ENCODE measurements at regions not wholly inside any gene's neighbourhood (a gene's known extent, or its start where the extent isn't known, plus 50 kb on each side); places are given as distances from the start of the nearest gene placed in this dataset.

DNA sequence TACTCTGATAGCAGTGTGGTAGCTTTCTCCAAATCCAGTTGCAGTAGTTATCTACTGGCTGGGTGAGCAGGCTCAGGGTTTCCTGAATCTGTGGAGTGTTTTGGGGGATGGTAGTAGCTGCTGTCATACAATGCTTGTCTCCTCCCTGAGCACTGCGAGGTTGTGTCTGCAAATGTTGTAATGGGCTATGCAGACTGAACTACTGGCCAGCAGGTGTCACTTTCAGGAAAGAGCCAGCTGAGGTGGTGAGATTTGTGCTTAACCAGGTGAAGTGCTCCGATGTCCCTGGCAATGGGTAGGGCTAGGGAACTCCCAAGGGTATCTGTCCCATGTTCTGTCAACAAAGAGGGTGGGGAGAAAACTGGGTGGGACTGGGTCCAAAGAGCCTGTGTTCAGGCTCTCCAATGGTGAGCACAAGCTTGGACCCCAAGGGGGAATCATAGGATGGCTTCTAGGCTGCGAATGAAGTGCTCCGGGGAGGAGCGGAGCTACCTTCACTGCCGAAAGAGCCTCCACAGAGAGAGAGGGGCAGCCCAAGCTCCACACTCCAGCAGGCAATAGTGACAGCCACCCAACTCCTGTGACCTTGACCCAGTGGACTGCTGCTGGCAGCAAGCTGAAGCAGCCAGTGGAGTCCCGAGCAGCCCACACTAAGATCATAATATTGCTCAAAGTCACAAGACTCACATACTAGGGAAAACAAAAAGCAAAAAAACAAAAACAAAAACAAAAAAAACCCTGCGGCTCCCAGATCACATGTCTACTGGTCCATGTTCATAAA lies 1324.0 kb upstream of the USP15 start:
- no peak for DNase-seq

DNA sequence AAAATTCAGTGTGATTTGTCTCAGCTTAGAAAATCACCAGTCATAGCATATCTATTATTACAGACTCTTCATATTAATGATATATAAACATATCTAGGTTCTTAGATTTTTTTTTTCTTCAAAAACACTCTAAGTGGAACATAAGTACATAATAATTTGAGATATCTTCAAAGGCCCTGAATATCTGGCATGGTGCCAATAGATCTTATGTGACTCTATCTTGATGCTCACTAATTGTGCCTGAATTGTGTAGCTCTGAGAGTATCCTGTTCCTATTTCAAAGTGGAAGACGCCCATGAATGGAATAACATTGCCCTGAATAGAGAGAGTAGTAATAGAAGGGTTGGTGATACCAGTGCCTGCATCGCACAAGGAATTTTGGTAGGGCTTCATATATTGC lies 1312.7 kb upstream of the USP15 start:
- no peak for DNase-seq

DNA sequence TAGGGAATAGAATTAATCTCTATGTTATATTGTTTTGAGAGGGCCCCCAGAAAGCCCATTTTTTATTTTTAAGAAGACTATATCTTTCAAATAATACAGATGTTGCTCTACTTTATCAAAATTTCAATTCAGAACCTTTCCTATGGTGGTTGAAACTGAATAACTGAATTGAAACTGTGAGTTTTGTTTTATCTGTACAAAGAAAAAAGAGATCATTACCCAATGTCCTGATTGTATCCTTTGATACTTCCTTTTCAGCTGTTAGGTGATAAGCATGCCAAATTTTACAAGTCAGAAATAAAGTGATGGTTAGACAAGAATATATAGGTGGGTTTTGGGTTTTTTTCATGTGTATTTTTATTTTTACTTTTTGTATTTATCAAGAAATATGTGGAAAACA lies 1293.1 kb upstream of the USP15 start:
- no peak for DNase-seq

DNA sequence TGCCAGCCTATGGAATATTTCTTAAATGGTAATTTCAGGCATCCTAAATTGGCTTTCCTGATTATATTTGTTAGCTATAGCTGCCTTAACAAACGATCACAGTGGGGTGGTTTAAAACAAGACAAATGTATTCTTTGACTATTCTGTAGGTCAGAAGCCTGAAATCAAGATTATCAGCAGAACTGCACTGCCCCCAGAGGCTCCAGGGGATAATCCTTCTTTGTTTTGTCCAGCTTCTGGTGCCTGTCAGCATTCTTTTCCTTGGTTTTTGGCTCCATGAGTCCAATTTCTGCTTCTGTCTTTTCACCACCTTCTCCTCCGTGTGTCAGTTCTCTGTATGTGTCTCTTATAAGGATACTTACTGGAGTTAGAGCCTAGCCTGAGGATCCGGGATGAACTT lies 1282.2 kb upstream of the USP15 start:
- no peak for DNase-seq

DNA sequence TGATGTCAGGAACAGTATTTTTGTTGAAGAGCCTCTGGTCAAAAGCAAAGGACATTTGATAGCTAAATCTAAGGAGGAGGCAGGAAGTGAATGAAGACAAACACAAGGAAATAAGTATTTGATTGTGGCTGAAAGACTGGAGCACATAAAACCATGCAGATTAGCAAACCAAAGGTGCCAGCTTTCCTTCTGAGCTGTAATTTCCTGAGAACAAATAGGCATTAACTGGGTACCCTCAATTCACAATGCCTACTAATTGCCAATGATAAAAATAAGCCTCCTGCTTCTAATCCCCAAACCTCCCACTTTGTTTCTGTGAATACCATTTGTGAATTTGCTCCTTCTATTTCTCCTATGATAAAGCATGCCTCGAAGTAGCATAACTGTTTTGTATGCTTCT lies 1279.6 kb upstream of the USP15 start:
- DNase-seq: no peak

DNA sequence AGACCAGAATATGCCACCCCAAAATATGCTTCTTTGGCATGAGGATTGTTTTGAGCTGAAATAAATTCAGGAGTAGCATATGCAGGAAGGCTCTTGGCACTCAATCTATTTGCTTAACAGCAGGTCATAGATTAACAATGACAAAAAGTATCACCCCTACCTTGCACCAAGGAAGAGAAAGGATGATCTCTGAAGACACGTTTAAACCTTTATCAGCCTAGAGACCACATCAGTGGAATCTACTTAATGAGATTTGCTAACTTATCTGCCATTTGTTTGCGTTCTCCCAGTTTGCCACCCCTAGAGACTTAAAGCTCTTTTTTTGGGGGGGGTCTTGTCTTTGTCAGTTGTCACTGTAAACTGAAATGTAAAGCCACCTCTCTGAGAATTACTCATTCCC lies 1278.7 kb upstream of the USP15 start:
- DNase-seq: no peak

DNA sequence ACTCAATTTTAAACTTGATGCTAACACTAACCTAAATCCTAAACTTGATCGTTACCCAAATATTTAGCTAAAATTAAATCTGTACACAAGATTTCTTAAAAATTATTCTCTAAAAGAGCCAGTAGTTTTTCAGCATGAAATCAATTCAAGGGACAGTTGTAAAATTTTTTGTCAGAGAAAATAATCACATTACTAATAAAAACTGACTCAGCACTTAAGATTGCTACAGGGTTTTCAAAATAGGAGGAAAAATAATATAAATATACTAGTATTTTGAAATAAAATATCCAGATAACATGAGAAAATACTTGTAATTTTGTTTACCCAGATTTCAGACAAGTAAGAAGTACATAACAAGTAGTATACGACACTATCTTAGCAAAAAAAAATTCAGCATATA lies 1268.1 kb upstream of the USP15 start:
- no peak for DNase-seq

DNA sequence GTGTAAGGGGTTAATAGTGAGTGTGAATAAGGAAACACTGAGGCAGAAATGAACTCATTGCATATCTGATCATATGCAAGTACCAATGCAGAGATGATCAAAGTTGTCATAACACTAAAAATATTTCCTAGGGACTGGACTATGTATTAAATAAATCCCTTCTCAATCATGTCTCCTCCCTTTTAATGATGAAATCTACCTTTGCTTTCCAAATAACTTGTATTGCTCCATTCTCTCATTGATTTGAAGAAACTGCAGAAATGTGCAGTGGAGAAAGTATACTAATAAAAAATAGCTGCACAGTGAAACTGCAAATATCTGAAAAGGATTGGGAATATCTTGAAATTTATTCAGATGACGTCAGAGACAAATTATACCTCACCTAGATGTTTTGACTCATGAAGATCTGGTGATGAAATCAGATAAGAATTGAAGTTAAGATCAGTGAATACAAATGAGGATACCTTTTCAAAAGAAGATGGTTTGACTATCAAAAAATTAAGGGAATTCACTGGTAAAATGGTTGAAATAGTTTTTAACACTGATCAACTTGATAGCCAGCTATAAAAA lies 1264.9 kb upstream of the USP15 start:
- DNase-seq: no peak

DNA sequence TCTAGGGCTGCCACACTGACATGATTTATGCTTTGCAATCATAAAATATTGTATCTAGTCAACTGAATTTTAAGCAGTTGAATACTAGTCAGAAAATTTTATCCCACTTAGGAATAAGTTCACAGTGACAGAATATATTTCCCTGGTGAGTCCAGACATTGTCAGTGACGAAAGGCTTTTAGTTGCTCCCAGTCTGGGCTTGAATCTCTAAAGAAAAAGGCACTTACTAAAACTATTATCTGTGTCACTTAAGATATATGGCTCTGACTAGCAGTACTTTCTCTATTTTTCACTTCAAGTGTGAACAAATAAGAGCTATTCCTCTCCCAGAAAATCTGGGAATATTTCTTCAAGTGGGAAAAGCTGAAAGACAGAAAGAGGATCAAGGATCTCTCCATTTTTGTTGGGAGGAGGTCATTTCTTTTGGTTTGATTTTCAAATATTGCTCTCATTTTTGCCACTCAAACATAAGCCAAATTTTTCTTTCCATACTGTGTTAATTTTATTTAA lies 1262.3 kb upstream of the USP15 start:
- DNase-seq: no peak

DNA sequence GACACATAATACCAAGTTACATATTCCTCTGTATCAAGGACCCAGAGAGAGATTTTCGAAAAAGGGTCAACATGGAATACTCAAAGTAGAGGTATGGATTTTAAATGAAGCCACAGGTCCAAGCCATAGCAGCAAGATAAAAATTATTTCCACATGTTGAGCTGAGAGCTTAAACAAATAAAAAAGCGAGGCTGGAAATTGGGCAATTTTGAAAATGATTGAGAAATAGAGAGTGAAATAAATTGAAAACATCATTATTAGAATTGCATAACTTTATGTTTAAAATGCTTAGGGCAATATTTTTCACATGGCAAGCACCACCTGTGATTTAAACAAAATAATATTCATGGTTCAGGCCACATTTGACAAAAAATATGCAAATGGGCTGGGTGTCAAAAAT lies 1251.0 kb upstream of the USP15 start:
- DNase-seq: no peak

DNA sequence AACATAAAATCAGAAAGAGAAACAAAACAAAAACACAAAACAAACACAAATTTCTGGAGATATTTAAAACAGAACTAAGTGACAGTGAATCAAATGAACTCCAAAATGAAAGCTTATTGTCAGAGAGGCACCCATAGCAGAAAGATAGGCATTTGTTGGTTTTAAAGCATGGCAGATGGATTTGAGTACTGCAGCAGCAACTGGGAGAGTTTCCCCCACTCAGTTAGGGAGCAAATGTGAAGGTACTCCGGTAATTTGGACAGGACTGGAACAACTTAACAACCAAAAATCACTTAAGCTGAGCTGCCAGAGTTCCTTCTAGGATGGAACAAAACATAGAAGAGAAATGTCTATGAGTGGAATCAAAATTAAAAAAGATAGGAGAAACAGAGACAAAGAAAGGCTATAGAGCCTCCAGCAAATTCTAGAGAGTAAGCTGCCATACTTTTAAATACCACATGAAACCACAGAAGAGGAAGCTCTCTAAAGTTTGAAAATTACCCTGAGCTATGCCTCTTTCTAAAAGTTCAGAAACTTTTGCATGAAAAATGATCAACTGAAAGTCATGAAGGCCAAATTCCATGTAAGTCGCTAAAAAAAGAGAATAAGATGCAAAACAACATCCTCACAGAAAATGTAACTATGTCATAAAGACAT lies 1248.3 kb upstream of the USP15 start:
- no peak for DNase-seq

DNA sequence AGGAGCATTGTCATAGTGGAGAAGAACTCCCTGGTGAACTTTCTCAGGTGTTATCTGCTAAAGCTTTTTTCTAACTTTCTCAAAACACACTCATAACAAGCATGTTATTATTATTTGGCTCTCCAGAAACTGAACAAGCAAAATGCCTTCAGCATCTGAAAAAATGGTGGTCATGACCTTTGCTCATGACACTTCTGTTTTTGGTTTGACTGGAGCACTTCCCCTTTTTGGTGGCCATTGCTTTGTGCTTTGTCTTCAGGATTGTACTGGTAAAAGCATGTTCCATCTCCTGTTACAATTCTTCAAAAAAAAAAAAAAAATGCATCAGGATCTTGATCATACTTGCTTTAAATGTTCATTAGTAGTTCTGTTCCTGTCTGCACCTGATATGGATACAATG lies 1241.6 kb upstream of the USP15 start:
- DNase-seq: no peak

DNA sequence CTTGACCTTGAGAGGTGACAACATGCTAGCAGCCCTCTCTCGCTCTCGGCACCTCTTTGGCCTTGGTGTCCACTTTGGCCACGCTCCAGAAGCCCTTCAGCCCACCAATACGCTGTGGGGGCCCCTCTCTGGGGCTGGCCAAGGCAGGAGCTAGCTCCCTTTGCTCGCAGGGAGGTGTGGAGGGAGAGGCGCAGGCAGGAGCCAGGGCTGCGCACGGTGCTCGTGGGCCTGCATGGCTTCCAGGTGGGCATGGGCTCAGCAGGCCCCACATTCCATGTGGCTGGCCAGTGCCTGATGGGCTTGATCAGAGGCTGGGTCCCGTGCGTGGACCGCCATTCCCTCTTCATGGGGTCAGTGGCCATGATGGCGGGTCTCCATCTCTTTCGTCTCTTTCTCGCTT lies 1237.0 kb upstream of the USP15 start:
- DNase-seq: no peak

DNA sequence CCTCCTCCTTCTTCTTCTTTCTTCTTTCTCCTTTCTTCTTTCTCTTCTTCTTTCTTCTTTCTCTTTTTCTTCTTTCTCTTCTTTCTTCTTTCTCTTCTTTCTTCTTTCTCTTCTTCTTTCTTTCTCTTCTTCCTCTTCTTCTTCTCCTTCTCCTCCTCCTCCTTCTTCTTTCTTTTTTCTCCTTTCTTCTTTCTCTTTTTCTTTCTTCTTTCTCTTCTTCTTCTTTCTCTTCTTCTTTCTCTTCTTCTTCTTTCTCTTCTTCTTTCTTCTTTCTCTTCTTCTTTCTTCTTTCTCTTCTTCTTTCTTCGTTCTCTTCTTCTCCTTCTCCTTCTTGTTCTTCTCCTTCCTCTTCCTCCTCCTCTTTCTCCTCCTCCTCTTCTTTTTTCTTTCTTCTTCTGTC lies 1230.7 kb upstream of the USP15 start:
- DNase-seq: no peak

DNA sequence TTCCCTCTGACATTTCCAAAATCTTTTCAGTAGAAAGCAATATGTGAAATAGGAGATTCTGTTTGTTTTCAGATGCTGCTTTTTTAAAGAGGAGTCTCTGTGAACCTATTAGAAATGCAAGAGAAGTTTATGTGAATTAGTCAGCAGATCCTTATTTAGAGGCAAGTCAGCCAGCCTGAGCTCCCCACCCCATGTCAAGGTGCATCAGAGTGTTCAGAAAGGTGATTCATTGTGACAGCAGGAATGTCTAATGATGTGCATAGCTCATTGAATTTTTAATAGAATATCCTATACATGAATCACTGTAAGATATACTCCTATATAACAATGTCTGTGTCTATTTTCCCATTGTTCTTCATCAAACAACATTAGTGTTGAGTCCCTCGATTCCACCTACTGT lies 1222.4 kb upstream of the USP15 start:
- no peak for DNase-seq

DNA sequence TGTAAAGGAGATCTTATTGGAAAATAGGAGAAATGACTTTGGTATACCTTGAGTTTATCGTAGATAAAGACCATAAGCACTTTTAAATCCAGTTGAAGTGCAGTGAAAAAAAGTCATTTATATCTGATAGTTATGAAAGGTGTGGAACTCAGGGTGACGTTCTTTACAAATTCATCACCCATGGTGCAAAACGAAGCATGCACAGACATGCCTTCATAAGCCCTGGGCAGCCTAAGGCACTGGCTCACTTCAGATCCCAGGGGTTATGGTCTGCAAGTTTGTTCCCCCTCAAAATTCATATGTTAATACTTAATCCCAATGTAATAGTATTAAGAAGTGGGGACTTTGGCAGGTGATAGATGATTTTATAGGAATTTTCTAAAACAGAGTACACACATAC lies 1216.4 kb upstream of the USP15 start:
- DNase-seq: no peak

DNA sequence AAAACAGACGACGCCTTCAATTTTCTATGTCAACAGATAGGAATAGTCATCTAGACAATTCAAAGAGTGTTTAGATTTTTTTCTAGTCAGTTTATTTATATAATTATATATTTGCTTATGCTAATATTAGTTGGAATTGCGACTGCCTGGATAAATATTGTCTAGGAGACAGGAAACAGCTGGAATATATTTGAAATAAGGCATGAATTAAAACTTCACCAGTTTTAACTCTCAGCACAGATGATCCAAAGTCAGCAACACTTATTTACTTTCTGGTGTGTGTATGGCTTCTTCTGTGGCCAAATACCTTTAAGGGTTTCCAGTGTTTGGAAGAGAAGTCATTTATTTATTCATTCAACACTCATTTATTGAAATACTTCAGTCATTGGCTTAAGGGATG lies 1215.4 kb upstream of the USP15 start:
- no peak for DNase-seq

DNA sequence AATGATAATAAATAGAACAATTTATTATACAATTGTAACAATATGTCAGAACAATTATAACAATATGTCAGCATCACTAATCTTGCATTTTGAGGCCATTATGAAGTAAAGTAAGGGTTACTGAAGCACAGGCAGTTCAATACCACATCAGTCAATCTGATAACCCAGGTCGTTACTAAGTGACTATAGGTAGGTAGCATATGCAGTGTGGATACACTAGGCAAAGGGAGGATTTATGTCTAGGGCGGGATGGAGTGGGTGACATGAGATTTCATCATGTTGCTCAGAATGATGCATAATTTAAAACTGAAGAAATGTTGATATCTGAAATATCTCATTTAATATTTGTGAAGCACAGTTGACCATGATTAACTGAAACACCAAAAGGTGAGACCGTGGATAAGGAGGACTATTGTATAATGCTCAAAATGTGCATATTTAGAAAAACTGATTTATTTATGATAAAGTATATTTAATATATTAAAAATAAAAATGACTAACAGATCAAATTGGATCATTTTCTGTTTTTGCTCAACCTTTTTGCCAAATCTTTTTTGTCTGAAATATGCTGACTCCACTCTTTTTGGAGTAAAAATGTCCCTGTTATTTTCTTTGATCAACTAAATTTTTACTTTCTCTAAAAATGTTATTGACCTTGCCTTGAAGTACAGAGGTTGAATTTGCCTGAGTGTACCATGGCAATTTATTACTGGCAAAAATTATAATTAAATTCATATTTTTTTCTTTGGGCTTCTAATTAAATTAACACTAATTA lies 1189.4 kb upstream of the USP15 start:
- no peak for DNase-seq

DNA sequence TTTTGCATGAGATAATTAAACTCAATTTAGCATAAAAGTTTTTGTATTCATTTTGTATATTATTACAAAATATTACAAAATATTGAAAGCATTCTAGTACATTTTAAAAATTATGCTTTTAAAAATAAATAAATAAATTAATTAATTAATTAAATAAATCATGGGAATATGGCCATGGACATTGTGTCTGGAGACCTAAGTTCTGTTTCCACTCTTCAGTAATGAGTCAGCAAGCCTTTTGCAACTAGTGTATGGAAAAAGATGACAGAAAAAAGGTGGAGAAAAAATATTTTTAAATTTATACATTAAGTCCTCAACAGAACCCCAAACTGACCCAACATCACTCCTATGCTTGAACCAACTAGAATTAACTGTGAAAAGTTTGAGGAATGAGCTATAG lies 1187.5 kb upstream of the USP15 start:
- no peak for DNase-seq

DNA sequence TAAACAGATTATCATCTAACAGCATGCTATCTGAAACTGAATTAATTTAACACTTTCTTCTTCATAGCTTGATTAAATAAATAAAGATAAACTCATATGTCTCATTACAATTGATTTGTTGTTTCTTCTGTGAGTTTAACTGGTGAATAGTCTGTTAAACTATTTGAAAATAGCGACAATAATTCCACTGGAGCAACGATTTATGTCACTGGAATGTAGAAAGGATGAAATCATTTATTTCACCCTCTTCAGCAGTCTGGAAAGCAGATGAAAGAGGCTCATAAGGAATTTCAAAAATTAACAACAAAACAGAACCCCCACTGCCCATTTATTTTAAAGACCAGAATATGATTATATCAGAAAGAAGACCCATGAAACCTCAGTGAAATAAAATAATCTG lies 1165.1 kb upstream of the USP15 start:
- no peak for DNase-seq

DNA sequence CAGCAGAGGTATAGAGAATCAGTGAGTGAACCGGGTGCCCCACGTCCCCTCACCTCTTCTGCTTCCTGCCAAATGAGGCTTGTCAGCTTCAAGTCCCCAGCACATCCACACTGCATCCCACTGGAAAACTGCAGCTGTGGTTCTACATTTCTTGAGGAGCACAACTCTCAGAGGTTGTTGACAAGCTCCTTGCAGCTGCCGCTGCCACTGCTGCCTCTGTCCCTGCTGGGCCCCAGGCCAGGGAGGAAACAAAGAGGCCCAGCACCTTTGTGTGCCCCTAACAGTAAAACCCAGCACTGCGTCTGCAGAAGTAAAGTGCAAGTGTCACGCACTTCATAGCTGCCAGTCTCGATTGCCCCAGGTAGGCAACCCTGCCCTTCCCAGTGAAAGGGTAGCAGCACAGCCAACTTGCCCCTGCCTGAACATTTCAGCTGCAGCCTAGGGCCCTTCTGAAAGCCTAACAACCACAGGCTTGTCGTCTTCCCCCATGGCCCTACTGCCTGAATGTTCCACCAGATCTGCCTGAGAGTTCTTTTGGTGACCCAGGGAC lies 1162.1 kb upstream of the USP15 start:
- DNase-seq: no peak

DNA sequence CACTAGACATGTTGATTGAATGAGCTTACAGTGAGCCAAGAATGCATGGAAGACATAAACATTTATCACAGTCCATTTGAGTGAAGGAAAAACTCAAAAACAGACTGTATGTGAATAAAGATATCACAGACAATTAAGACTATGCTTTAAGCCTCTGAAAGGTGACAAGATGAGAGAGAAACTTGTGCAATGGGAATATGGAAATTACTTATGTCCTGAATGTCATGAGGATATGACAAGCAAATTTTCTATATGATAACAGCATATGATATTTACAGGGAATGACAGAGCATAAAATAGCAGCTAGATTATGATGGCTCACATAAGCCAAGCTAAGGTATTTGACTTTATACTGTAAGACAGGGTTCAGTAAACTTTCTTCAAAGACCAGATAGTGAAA lies 1153.1 kb upstream of the USP15 start:
- DNase-seq: no peak

DNA sequence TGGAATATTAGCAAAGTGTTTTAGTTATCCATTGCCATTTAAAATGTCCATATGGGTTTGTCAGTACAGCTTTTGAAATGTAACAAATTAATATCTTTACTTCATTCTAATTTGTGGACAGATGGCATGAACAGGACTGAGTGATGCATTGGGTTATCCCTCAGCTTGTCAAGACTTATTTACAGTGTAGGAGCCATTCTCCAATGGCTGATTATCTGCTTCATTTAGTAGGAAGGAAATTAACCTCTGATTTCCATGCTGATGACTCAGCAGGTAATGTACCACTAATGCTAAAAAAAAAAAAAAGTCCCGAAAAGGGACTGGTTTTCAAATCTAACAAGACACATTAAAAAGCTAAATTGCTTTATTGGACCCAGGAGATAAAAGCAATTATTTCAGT lies 1149.0 kb upstream of the USP15 start:
- DNase-seq: no peak
